Prostate gland (tissue), 2 donors: ENCODE measurements at regions not wholly inside any gene's neighbourhood (a gene's known extent, or its start where the extent isn't known, plus 50 kb on each side); places are given as distances from the start of the nearest gene placed in this dataset.

Experiments
- POLR2A ChIP-seq: fragments of 450-650 bp; IDR thresholded peaks from one replicate; pipeline ENCODE4 v1.6.1; 2016; ENCODE audit warnings: antibody characterized with exemption, mild to moderate bottlenecking
- TF ChIP-seq, protein P1 (sequence below), 4 experiments: fragments of 200-600 bp in 2 of 4; fragments of 450-650 bp in 2 of 4; sonication (generic) in 2 of 4; IDR thresholded peaks; 1 replicate in 3 of 4; 2 replicates in 1 of 4; pipeline ENCODE4 v1.5.1; 2016 to 2019; ENCODE audit warnings: antibody characterized with exemption in 4 of 4, mild to moderate bottlenecking in 2 of 4, moderate library complexity in 2 of 4

GRCh38 chr3:72582963-72583362 is 265.3 kb downstream of the SHQ1 start:
- TF ChIP-seq, protein P1, sequence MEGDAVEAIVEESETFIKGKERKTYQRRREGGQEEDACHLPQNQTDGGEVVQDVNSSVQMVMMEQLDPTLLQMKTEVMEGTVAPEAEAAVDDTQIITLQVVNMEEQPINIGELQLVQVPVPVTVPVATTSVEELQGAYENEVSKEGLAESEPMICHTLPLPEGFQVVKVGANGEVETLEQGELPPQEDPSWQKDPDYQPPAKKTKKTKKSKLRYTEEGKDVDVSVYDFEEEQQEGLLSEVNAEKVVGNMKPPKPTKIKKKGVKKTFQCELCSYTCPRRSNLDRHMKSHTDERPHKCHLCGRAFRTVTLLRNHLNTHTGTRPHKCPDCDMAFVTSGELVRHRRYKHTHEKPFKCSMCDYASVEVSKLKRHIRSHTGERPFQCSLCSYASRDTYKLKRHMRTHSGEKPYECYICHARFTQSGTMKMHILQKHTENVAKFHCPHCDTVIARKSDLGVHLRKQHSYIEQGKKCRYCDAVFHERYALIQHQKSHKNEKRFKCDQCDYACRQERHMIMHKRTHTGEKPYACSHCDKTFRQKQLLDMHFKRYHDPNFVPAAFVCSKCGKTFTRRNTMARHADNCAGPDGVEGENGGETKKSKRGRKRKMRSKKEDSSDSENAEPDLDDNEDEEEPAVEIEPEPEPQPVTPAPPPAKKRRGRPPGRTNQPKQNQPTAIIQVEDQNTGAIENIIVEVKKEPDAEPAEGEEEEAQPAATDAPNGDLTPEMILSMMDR (IDR thresholded peaks at IDR 0.05) = no peak
- TF ChIP-seq POLR2A = no peak
